ENCODE measurements at regions not wholly inside any gene's neighbourhood (a gene's known extent, or its start where the extent isn't known, plus 50 kb on each side); places are given as distances from the start of the nearest gene placed in this dataset.

DNA sequence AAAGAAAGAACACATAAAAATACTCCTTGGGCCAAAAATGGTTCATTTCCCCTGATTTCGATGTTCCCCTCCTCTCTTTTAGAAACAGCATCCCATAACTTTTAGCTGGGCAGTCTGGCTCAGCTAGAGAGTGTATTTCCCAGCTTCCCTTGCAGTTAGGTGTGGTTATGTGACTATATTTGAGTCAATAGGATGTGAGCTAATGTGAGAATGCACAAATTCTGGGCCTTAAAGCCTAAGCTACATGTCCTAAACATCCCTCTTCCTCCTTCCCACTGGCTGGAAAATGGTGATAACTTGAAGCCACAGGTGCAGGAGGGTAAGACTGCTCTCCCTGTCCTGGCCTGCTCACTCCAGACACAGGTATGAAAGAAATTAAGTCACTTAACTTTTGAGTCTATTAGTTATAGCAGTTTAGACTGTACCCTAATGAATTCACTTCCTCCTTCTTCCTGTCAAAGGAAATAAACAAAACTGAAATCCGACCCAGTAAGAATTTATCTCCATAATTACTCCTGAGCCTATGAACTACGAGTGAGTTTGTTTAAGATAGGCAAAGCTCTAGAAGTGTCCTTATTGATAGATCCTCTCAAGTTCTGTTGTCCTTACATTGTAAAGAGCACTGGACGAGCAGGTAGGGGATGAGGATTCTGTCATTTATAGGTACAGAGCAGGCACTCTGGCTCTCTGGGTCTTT, 177.6 kb downstream of the MTX2 start:
- FAIRE-seq = no peak
- DNase-seq = peak in 1 of 5 donors; percentile 47
- intact Hi-C loops (cut with DNase I) = no loop called here
- peaks cover 0 to 3% (median 0%) of the 10 kb centered on the region in 3 donors for H3K4me1 ChIP-seq (ENCODE audit: control insufficient read depth in 2 of 3, insufficient read depth in 2 of 3, low read depth in 1 of 3, low read length in 3 of 3)
- peak overlapping the region in 1 of 2 donors; percentile 63 for H3K27ac ChIP-seq (ENCODE audit: low read depth in 2 of 2, low read length in 2 of 2)
- no peak overlapping the region for H3K9ac ChIP-seq (ENCODE audit: low read length in 3 of 3)
- no peak overlapping the region for H3K4me3 ChIP-seq (ENCODE audit: low read length in 3 of 3)
- H3K9me3 ChIP-seq (ENCODE audit: control insufficient read depth in 2 of 3, insufficient read depth in 1 of 3, low read length in 3 of 3) = no peaks in the 10 kb centered on the region
- no peaks in the 10 kb centered on the region for H3K36me3 ChIP-seq (ENCODE audit: control insufficient read depth in 2 of 3, insufficient read depth in 3 of 3, low read length in 3 of 3)
- H3K27me3 ChIP-seq (ENCODE audit: control insufficient read depth, insufficient read depth, low read length) = no peaks in the 10 kb centered on the region
- no peak for TF ChIP-seq CTCF (IDR thresholded peaks at IDR 0.05; ENCODE audit: borderline replicate concordance, extremely low read depth, insufficient read depth)

DNA sequence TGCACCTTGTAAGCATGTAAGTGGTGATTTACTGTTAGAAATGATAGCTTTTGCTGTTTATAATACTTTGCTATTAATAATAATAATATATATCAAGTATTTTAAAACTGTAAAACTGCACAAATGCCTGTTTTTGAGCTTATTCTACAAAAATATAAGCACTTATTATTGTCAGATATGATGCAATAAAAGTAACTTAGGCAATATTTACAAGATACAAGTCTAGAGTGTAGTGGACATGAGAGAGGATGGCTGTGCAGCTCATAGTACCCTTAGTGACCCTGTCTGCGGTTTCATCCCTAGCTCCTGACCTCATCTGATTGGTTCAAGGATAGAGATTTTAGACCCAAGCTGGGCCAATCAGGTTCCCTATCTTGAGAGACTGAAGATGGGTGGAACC, 178.4 kb downstream of the MTX2 start:
- DNase-seq (no peak), FAIRE-seq (no peak)
- no peak overlapping the region for H3K4me3 ChIP-seq (ENCODE audit: low read length in 3 of 3)
- intact Hi-C loops (cut with DNase I) = no loop called here
- no peak for TF ChIP-seq CTCF (IDR thresholded peaks at IDR 0.05; ENCODE audit: borderline replicate concordance, extremely low read depth, insufficient read depth)
- no peak overlapping the region for H3K27ac ChIP-seq (ENCODE audit: low read depth in 2 of 2, low read length in 2 of 2)
- H3K4me1 ChIP-seq (ENCODE audit: control insufficient read depth in 2 of 3, insufficient read depth in 2 of 3, low read depth in 1 of 3, low read length in 3 of 3) = peaks cover 0 to 3% (median 0%) of the 10 kb centered on the region in 3 donors
- H3K27me3 ChIP-seq (ENCODE audit: control insufficient read depth, insufficient read depth, low read length) = no peaks in the 10 kb centered on the region
- H3K9ac ChIP-seq (ENCODE audit: low read length in 3 of 3) = no peak overlapping the region
- no peaks in the 10 kb centered on the region for H3K36me3 ChIP-seq (ENCODE audit: control insufficient read depth in 2 of 3, insufficient read depth in 3 of 3, low read length in 3 of 3)
- no peaks in the 10 kb centered on the region for H3K9me3 ChIP-seq (ENCODE audit: control insufficient read depth in 2 of 3, insufficient read depth in 1 of 3, low read length in 3 of 3)

DNA sequence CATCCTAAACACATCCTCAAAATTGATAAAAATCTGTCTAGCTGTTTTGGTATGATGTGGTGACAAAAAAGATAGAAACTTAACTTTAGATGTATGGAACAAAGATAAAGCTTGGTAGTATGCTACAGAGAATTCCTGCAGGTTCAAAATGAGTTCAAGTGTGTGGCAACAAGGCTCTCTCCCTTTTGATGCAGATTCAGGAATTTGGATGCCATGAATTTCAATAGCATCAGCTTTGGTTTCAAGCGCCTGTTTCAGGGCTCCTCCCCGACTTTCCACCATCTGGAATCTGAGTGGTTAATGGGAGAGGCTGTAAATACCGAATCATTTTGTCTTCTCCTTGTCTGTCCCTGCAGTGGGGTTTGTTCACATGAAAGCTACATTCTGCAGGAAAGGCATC, 180.6 kb downstream of the MTX2 start:
- no peaks in the 10 kb centered on the region for H3K9me3 ChIP-seq (ENCODE audit: control insufficient read depth in 2 of 3, insufficient read depth in 1 of 3, low read length in 3 of 3)
- H3K27ac ChIP-seq (ENCODE audit: low read depth in 2 of 2, low read length in 2 of 2) = no peak overlapping the region
- no peak overlapping the region for H3K4me3 ChIP-seq (ENCODE audit: low read length in 3 of 3)
- no peak for FAIRE-seq
- H3K4me1 ChIP-seq (ENCODE audit: control insufficient read depth in 2 of 3, insufficient read depth in 2 of 3, low read depth in 1 of 3, low read length in 3 of 3) = peaks cover 0 to 6% (median 0%) of the 10 kb centered on the region in 3 donors
- H3K27me3 ChIP-seq (ENCODE audit: control insufficient read depth, insufficient read depth, low read length) = no peaks in the 10 kb centered on the region
- H3K36me3 ChIP-seq (ENCODE audit: control insufficient read depth in 2 of 3, insufficient read depth in 3 of 3, low read length in 3 of 3) = no peaks in the 10 kb centered on the region
- intact Hi-C loops (cut with DNase I) = loop anchor here (10.0 kb wide), 1 partner anchor 305 kb away; no protein-coding TSS in a partner anchor
- TF ChIP-seq CTCF (IDR thresholded peaks at IDR 0.05; ENCODE audit: borderline replicate concordance, extremely low read depth, insufficient read depth) = no peak
- no peak overlapping the region for H3K9ac ChIP-seq (ENCODE audit: low read length in 3 of 3)
- DNase-seq = peak in 2 of 5 donors; percentile 44 to 60
